GM12878 (cell line): ENCODE measurements at regions not wholly inside any gene's neighbourhood (a gene's known extent, or its start where the extent isn't known, plus 50 kb on each side); places are given as distances from the start of the nearest gene placed in this dataset.

Experiments used
- BCL3 ChIP-seq: IDR thresholded peaks from 2 replicates; pipeline ENCODE4 v1.6.1; 2011; ENCODE audit warnings: borderline replicate concordance, low read depth, mild to moderate bottlenecking, moderate library complexity, low read length; ENCODE audit not compliant: insufficient read depth, poor library complexity, severe bottlenecking
- CEBPB ChIP-seq, 2 experiments: fragments of 150-350 bp in 1 of 2; IDR thresholded peaks; 2 replicates each; pipeline ENCODE4 v1.6.1; 2012 to 2014; ENCODE audit warnings: low read depth in 2 of 2, low read length in 2 of 2, borderline replicate concordance in 1 of 2, inconsistent platforms in 1 of 2
- CTCF ChIP-seq, 3 experiments: IDR thresholded peaks in 2 of 3; conservative IDR thresholded peaks in 1 of 3; 2 replicates each; pipeline ENCODE4 v1.5.1; 2011; ENCODE audit warnings: low read depth in 3 of 3, low read length in 3 of 3, mild to moderate bottlenecking in 3 of 3, control low read depth in 2 of 3, moderate library complexity in 2 of 3, inconsistent platforms in 1 of 3, mixed read lengths in 1 of 3; ENCODE audit not compliant: control insufficient read depth in 2 of 3, insufficient read depth in 1 of 3; ENCODE audit errors: extremely low read depth in 1 of 3
- MAX ChIP-seq: IDR thresholded peaks from 2 replicates; pipeline ENCODE4 v1.6.1; 2012; ENCODE audit warnings: low read depth, low read length, improper control_type of control experiment
- MTA3 ChIP-seq: IDR thresholded peaks from 2 replicates; pipeline ENCODE4 v1.6.1; 2012; ENCODE audit warnings: low read length, inconsistent platforms, borderline replicate concordance
- MYC ChIP-seq: IDR thresholded peaks from 2 replicates; pipeline ENCODE4 v1.6.1; 2011; ENCODE audit warnings: mild to moderate bottlenecking, low read length, moderate library complexity, inconsistent platforms; ENCODE audit not compliant: insufficient read depth, insufficient replicate concordance, insufficient read length, severe bottlenecking
- PBX3 ChIP-seq: IDR thresholded peaks from 2 replicates; pipeline ENCODE4 v1.6.1; 2011; ENCODE audit warnings: mild to moderate bottlenecking, low read depth, low read length, moderate library complexity; ENCODE audit not compliant: insufficient replicate concordance
- POLR2AphosphoS5 ChIP-seq: IDR thresholded peaks from 2 replicates; pipeline ENCODE4 v1.6.1; 2011; ENCODE audit warnings: mild to moderate bottlenecking, low read length, inconsistent platforms
- REST ChIP-seq: IDR thresholded peaks from 2 replicates; pipeline ENCODE4 v1.6.1; 2012; ENCODE audit warnings: mild to moderate bottlenecking, low read depth, low read length
- SMC3 ChIP-seq: IDR thresholded peaks from 2 replicates; pipeline ENCODE4 v1.6.1; 2011; ENCODE audit warnings: low read length, improper control_type of control experiment, borderline replicate concordance
- SP1 ChIP-seq: IDR thresholded peaks from one replicate; pipeline ENCODE4 v1.6.1; 2011; ENCODE audit warnings: low read depth, low read length
- SRF ChIP-seq, 2 experiments: IDR thresholded peaks; 2 replicates each; pipeline ENCODE4 v1.6.1; 2011; ENCODE audit warnings: low read depth in 2 of 2, low read length in 2 of 2, mild to moderate bottlenecking in 1 of 2, moderate library complexity in 1 of 2
- YY1 ChIP-seq: IDR thresholded peaks from 2 replicates; pipeline ENCODE4 v1.6.1; 2011; ENCODE audit warnings: low read depth, mild to moderate bottlenecking, low read length

GRCh38 chr3:182438398-182438797 is 354.9 kb upstream of the ATP11B start:
- TF ChIP-seq MYC (no peak), CEBPB (IDR thresholded peaks at IDR 0.05; ENCODE audit: borderline replicate concordance in 1 of 2, low read depth in 2 of 2, low read length in 2 of 2) (no peak), BCL3 (no peak), MAX (no peak), CTCF (IDR thresholded peaks at IDR 0.05 in 2 of 3, conservative IDR thresholded peaks at IDR 0.05 in 1 of 3; ENCODE audit: control insufficient read depth in 2 of 3, extremely low read depth in 1 of 3, insufficient read depth in 1 of 3, low read depth in 3 of 3, low read length in 3 of 3) (no peak), SMC3 (no peak), YY1 (no peak), REST (no peak), MTA3 (no peak), POLR2AphosphoS5 (no peak), PBX3 (no peak), SP1 (no peak), SRF (IDR thresholded peaks at IDR 0.05; ENCODE audit: low read depth in 2 of 2, low read length in 2 of 2) (no peak)
